GM18507 (cell line): ENCODE measurements at regions not wholly inside any gene's neighbourhood (a gene's known extent, or its start where the extent isn't known, plus 50 kb on each side); places are given as distances from the start of the nearest gene placed in this dataset.

Experiments
- DNase-seq: peaks from one replicate; pipeline ENCODE4 v3.0.0; 2011; ENCODE audit warnings: low read depth; ENCODE audit not compliant: insufficient read length; ENCODE audit errors: extremely low spot score
- FAIRE-seq: peaks from 2 replicates; lab custom pipeline; 2011; peaks lifted over from hg19 to GRCh38; lab: Jason Lieb, UNC

GRCh38 chr12:126454581-126454980 lies 1389.3 kb downstream of the AACS start:
- FAIRE-seq (no peak), DNase-seq (no peak)

- FAIRE-seq (no peak), DNase-seq (no peak)
Observed at GRCh38 chr12:126457776-126458175, 1392.5 kb downstream of the AACS start.

GRCh38 chr12:126464153-126464552 lies 1398.9 kb downstream of the AACS start:
- no peak for FAIRE-seq

GRCh38 chr12:126469211-126469610 lies 1404.0 kb downstream of the AACS start:
- FAIRE-seq (no peak), DNase-seq (no peak)

More at GRCh38 chr12:126464153-126464552, 1398.9 kb downstream of the AACS start:
- DNase-seq = no peak

GRCh38 chr12:126474703-126475102 lies 1409.5 kb downstream of the AACS start:
- no peak for DNase-seq

GRCh38 chr12:126480451-126480850 lies 1415.2 kb downstream of the AACS start:
- no peak for DNase-seq
- no peak for FAIRE-seq

More at GRCh38 chr12:126474703-126475102, 1409.5 kb downstream of the AACS start:
- no peak for FAIRE-seq

- no peak for FAIRE-seq
- no peak for DNase-seq
Observed at GRCh38 chr12:126481688-126482087, 1416.5 kb downstream of the AACS start.

- DNase-seq (no peak), FAIRE-seq (no peak)
Observed at GRCh38 chr12:126482238-126482889, 1417.1 kb downstream of the AACS start.

- FAIRE-seq = no peak
- no peak for DNase-seq
Observed at GRCh38 chr12:126483145-126484068, 1418.2 kb downstream of the AACS start.

- FAIRE-seq (no peak), DNase-seq (no peak)
Observed at GRCh38 chr12:126487431-126487980, 1422.3 kb downstream of the AACS start.

- no peak for FAIRE-seq
- DNase-seq = no peak
Observed at GRCh38 chr12:126488806-126489205, 1423.6 kb downstream of the AACS start.

GRCh38 chr12:126492181-126492580 lies 1426.9 kb downstream of the AACS start:
- DNase-seq = no peak
- FAIRE-seq = no peak

GRCh38 chr12:126493366-126494108 lies 1428.3 kb downstream of the AACS start:
- FAIRE-seq = no peak
- no peak for DNase-seq

- FAIRE-seq (no peak), DNase-seq (no peak)
Observed at GRCh38 chr12:126496201-126496600, 1431.0 kb downstream of the AACS start.

GRCh38 chr12:126506426-126507182 lies 1441.4 kb downstream of the AACS start:
- no peak for FAIRE-seq
- DNase-seq = no peak

- DNase-seq (no peak), FAIRE-seq (no peak)
Observed at GRCh38 chr12:126507231-126507630, 1442.0 kb downstream of the AACS start.

- FAIRE-seq (no peak), DNase-seq (no peak)
Observed at GRCh38 chr12:126509572-126509971, 1444.3 kb downstream of the AACS start.

- DNase-seq = no peak
- FAIRE-seq = no peak
Observed at GRCh38 chr12:126510630-126511029, 1445.4 kb downstream of the AACS start.
